NCI-H2171 treated with DMSO at 0.1 percent for 48 hours (cell line): ENCODE measurements at regions not wholly inside any gene's neighbourhood (a gene's known extent, or its start where the extent isn't known, plus 50 kb on each side); places are given as distances from the start of the nearest gene placed in this dataset.

ENCODE experiments used
- DNase-seq: peaks from one replicate; lab custom pipeline; 2025; lab: John Stamatoyannopoulos, UW

GRCh38 chr10:4053940-4054339, 268.9 kb upstream of the KLF6 start:
- no peak for DNase-seq

- no peak for DNase-seq
These were observed 266.7 kb upstream of the KLF6 start for GRCh38 chr10:4051641-4052151.

DNA sequence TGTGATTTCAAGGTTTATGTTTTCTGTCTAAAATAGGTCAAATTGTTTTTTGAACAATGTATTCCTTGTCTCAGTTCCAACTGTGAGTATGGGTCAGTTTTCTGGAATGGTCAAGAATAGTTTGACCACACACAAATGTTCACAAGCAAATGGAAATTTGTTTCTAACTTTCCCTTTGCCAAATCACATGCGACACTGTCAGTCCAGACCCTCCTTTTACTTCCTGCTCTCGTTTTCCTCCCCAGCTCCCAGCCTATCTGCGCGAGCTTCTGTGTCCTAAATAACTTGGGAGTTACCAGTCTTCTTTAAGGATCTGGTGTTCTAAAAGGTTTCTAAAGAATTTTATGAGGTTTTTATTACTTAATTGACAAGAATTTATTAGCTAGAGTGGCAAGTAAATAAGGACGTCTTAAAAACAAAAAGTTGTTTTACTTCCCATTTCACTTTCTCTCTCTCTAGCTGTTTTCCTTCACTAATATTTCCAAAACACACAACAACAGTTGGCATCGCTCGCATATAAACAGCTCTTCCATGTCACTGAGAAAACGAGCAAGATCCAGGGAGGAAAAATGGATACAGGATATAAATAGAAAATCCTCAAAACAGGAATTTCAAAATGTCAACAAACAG, 266.1 kb upstream of the KLF6 start:
- DNase-seq, result no peak

DNA sequence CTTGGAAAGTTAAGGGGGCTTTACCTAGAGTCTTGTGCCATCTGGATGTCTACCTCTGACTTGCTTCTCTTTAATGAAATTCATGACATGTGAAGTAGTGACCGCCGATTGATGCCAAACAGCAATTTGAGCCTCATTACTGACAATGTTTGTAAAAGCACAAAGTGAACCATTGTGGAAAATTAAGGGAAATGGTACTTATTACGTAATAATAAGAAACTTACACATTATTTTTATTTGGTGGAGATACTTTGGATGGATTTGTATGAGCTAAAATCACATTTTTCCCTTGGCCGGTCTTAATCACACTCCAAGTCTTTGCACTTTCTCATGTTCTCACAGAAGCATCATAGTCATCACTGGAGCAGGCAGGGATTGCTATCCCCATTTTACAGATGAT, 265.1 kb upstream of the KLF6 start:
- DNase-seq, result no peak

GRCh38 chr10:4049348-4049747, 264.3 kb upstream of the KLF6 start:
- DNase-seq, result no peak

- DNase-seq, result no peak
These were observed 263.3 kb upstream of the KLF6 start for GRCh38 chr10:4048236-4048864.

GRCh38 chr10:4046712-4047354, 261.8 kb upstream of the KLF6 start:
- no peak for DNase-seq

GRCh38 chr10:4046030-4046429, 261.0 kb upstream of the KLF6 start:
- no peak for DNase-seq

DNA sequence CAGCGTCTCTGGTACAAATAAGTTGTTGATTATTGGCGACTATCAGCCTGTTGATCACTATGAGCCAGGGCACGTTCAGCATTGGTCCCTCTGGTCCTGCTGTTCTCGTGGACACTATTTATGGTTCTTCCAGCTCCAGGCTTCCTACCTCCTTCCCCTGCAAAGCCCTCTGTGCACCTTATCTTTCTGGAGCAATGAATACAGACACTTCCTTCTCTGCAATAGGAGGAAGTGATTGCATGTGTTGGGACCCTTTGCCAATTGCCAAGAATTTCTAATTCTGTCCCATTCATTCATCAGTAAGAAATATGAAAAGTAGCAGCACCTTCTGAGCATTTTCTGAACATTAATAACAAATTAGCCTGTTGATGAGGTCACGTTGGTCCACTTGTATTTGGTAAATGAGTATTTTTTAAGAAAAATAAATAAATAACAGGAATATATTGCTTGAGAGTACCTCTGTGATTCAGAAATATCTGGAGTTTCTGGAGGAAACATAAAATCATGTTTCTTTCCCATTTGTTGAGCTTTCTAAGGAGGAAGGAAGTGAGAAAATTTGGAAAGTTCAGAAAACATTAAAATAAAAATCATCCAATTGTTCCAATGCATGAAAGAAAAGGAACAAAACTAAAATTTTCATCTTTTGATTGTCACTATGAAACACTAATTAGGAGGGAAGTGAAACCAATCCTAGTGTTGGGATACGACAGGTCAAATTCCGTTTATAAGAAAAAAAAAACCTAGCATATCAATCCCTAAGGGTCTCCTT, 259.1 kb upstream of the KLF6 start:
- no peak for DNase-seq

GRCh38 chr10:4041635-4042034, 256.6 kb upstream of the KLF6 start:
- DNase-seq, result no peak

GRCh38 chr10:4038000-4038399, 253.0 kb upstream of the KLF6 start:
- no peak for DNase-seq

DNA sequence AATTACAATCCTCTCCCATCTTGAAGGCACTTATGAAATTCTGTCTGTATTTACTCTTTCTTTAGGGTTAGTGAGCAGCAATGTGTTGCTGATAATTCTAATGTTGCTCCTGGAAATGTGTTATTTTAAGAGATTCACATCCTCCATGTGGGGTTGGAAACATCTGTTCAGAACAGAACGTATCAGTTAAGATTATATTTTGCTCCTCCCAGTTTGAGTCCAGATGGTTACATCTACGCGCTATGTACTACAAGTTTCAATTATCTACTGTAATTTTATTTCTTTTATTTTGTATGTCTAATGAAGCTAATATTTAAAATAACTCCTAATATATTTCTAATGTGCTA, 250.6 kb upstream of the KLF6 start:
- no peak for DNase-seq

GRCh38 chr10:4034907-4035598, 250.0 kb upstream of the KLF6 start:
- no peak for DNase-seq

GRCh38 chr10:4033341-4033896, 248.4 kb upstream of the KLF6 start:
- no peak for DNase-seq

DNA sequence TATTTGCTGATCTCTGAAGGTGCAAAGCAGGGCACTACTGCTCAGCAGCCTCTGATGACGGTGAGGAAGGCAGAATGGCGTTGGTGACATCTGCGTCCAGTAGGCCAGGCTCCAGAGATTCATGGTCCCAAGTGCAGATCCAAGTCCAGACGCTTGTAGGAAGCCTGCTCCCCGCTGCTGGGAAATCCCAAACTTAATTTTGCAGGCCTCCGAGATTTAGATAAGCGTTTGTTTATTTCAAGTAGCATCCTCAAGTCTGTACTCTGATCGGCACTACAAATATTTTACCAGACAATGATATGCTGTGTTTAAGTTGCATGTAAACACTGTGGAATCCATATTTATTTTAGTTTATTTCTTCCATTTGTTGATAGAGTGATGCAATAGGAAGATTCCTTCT, 244.9 kb upstream of the KLF6 start:
- DNase-seq, result no peak

DNA sequence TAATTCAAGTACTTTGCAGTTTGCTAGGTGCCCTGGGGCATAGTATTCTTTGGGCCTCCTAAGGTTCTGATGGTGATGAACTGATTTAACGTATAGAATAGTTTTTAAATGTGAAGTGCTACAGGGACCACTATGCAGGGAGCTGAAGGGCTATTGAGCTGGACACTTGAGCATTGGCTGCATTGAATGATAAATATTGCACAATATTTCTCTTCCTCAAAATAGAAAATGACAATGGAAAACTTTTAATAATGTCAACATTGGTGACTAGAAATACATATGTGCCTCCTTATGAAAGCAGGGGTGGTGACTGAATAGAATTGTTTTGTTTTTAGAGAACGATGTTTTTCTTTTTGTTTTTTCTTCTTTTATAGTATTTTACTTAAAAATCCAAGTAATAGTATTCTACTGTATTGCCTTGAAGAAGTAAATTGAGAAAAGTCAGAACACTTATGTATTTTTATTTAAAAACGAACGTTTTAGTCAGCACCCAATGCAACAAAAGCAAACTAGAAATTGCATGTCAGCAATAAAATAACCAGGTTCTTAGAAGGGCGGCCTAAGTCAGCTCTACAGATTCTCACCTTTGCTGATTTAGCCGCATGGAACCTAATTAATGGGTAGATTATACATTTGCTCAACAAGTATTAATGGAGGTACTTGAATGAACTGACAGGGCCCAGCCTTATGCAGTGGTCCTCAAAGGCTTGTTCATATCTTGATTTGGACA, 244.0 kb upstream of the KLF6 start:
- no peak for DNase-seq

DNA sequence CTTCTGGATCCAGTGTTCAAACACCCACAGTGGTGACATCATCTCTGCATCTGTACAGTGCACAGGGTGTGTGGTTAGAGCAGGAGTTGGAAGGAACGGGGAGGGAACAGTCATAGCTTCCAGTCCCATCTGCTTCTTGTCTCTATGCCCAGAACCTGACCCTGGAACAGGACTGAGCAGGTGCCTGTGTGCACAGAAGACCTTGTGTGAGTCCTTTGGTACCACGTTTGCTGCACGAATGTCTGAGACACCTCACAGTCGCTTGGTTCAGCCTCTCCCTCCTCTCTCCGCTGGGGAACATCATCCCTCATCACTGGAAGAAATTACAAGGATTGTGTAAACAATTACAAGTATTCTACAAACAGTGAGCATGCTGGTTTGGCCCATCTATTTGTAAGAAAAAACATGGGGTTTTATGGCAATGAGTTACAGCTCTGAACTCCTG, 243.0 kb upstream of the KLF6 start:
- DNase-seq, result no peak

GRCh38 chr10:4025339-4025738, 240.3 kb upstream of the KLF6 start:
- DNase-seq, result no peak

DNA sequence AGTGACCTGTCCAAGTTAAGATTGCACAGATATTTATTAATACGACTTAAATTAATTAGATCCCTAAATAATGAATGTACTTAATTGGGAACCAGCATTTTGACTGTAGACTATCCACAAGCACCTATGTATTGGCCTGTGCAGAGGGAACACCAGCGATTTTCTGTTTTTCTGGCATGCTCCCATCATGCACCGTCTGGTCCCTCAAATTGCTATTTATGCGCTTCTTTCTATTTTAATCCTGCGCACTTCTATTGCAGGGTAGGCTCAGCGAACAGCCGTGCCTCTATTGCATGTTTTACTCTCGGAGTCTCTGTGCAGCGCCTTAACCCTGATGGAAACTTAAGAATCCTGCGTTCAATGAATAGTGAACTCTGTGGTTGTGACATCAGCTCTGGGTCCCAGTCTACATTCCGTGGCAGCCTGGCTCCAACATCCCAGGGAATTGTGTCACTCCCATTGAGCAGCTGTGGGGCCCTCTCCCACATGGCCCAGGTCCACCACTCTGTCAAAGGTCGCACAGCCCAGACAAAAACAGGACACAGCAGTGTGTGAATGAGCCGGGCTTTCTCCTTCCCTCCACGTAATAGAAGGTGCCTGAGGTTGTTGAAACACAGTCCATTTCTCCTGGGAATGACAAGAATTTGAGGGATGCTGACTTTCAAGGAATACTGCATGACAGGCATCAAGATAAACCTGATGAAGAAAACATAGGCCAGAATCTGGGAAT, 239.7 kb upstream of the KLF6 start:
- DNase-seq, result no peak

DNA sequence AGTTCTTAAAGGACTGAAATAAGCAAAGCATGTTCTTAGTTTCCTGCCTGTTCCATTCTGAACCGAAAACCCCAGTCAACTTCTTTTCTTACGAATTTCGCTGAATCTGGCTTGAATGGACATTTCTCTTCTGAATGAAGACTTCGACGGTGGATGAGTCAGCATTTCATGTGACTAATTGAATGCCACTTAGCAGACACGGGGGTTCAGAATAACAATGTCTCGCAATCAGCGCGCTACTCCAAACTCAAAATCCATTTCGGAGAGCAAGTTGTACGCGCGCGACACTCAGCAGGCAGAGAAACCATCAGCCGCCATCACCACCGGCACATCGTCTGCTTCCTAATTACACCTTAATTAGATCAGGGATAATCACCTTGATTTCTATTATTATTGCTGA, 239.0 kb upstream of the KLF6 start:
- no peak for DNase-seq
